ENCODE measurements at regions not wholly inside any gene's neighbourhood (a gene's known extent, or its start where the extent isn't known, plus 50 kb on each side); places are given as distances from the start of the nearest gene placed in this dataset.

DNA sequence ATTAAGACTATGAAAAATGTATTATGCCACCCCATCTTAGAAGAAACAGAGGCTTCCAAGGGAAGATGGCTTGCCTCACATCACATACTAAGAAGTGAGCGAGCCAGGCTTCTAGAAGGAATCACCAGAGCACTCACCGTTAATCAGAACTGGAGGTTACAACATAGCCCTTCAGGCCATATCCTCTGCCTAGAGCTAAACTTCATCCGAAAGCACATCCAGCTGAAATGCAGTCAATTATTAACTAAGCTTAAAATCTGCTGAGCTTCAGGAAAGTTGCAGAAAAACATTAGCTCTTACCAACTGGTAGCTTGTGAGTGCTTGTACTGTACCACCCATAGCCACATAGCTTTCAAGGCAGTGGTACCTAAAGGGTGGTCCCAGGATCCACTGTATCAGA lies 483.2 kb downstream of the TBL1XR1 start:
- TF ChIP-seq, protein P1, sequence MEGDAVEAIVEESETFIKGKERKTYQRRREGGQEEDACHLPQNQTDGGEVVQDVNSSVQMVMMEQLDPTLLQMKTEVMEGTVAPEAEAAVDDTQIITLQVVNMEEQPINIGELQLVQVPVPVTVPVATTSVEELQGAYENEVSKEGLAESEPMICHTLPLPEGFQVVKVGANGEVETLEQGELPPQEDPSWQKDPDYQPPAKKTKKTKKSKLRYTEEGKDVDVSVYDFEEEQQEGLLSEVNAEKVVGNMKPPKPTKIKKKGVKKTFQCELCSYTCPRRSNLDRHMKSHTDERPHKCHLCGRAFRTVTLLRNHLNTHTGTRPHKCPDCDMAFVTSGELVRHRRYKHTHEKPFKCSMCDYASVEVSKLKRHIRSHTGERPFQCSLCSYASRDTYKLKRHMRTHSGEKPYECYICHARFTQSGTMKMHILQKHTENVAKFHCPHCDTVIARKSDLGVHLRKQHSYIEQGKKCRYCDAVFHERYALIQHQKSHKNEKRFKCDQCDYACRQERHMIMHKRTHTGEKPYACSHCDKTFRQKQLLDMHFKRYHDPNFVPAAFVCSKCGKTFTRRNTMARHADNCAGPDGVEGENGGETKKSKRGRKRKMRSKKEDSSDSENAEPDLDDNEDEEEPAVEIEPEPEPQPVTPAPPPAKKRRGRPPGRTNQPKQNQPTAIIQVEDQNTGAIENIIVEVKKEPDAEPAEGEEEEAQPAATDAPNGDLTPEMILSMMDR (IDR thresholded peaks at IDR 0.05) = no peak
- no peak for TF ChIP-seq POLR2AphosphoS5 (IDR thresholded peaks at IDR 0.05)
- no peak for TF ChIP-seq EP300 (IDR thresholded peaks at IDR 0.05)
- no peak for TF ChIP-seq POLR2A (IDR thresholded peaks at IDR 0.05)

All from gastroesophageal sphincter (tissue), 3 donors.